ENCODE measurements at regions not wholly inside any gene's neighbourhood (a gene's known extent, or its start where the extent isn't known, plus 50 kb on each side); places are given as distances from the start of the nearest gene placed in this dataset.

- TF ChIP-seq CTCF (IDR thresholded peaks at IDR 0.05) (no peak), ZFX (IDR thresholded peaks at IDR 0.05; ENCODE audit: borderline replicate concordance) (no peak)
Observed at GRCh38 chr18:76643199-76643598, 148.2 kb upstream of the ZNF516 start.
